ENCODE measurements at regions not wholly inside any gene's neighbourhood (a gene's known extent, or its start where the extent isn't known, plus 50 kb on each side); places are given as distances from the start of the nearest gene placed in this dataset.
A peak's percentile ranks its signal among the peaks of the same experiment; 100 is the strongest.

GRCh38 chr4:36734334-36734733 lies 452.9 kb downstream of the DTHD1 start:
- no peak for DNase-seq

- DNase-seq, result no peak
These were observed 456.3 kb downstream of the DTHD1 start for GRCh38 chr4:36737691-36738090.

- no peak for DNase-seq
These were observed 459.4 kb downstream of the DTHD1 start for GRCh38 chr4:36740796-36741310.

DNA sequence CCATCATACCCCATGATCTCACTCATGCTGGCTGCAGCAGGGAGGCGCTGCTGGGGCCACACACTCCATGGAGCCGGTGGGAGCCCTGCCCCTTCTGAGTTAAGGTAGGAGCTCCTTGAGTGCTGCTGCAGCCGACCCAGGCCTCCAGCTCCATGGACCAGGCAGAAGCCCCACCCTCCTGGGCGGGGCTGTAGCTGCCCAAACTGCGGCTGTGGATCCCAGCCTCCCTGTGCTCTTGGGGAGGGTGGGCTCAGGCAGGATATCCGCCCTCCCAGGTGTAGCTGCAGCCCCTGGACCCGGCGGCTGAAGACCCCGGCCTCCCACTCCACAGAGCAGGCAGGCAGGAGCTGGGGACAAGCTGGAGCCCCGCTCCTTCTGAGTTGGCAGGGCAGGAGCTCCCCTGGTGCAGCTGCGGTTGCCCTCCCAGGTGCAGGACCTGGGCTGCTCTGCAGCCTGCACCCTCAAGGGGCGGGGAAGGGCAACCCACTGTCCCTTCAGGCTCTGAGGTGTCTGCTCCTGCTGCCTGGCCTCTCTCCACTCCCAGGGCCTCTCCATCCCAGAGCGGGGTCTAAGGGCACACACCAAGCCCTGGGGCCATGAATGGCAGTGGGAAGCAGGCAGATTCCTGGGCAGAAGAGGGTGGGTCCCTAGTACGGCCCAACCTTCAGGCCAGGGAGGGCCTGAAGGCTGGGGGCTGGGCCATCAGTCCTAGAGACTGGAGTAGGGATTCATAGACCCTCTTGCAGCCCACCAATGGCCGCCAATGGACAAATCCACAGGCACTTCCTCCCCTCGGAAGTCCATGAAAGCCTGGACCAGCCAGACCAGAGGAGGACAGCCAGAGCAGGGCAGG lies 466.1 kb downstream of the DTHD1 start:
- no peak for DNase-seq

GRCh38 chr4:36753048-36753447 lies 471.6 kb downstream of the DTHD1 start:
- DNase-seq, result no peak

GRCh38 chr4:36757580-36758311 lies 476.3 kb downstream of the DTHD1 start:
- DNase-seq, result no peak

- no peak for DNase-seq
These were observed 477.1 kb downstream of the DTHD1 start for GRCh38 chr4:36758312-36759178.

- no peak for DNase-seq
These were observed 480.2 kb downstream of the DTHD1 start for GRCh38 chr4:36761607-36762006.

DNA sequence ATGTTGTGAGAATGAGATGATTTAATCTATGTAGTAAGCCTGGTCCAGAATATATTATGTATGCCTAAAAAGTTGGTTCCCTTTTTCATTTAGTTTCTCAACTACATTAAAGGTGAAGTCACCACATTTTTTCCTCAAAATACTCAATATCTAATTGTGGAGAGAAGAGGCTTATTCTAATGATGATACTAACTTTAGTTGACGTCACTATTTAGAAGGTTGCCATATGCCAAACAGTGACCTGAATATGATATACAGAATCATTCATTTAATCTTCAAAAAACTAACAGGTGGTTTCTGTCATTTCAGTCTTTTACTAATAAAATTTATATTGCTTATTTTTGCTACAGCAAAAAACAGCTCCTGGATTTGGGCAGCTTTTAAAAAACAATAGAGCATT lies 480.7 kb upstream of the NWD2 start:
- no peak for DNase-seq

DNA sequence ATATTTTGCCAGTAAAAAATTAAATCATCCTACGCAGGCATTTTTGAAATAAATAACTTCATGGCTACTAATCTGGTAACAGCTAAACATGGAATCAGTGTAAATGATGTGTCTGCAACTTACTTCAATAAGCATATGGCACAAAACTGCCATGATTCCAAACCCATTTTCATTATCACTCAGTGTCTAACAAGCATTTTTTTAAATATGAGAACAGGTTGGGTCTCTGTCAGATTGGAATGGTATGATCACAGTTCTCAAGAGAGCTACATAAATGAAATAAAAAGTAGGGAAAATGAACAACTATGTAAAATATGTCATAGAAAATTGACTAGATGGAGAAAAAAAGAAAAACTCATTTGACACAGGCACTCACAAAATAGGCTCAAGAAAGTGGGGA lies 476.9 kb upstream of the NWD2 start:
- no peak for DNase-seq

DNA sequence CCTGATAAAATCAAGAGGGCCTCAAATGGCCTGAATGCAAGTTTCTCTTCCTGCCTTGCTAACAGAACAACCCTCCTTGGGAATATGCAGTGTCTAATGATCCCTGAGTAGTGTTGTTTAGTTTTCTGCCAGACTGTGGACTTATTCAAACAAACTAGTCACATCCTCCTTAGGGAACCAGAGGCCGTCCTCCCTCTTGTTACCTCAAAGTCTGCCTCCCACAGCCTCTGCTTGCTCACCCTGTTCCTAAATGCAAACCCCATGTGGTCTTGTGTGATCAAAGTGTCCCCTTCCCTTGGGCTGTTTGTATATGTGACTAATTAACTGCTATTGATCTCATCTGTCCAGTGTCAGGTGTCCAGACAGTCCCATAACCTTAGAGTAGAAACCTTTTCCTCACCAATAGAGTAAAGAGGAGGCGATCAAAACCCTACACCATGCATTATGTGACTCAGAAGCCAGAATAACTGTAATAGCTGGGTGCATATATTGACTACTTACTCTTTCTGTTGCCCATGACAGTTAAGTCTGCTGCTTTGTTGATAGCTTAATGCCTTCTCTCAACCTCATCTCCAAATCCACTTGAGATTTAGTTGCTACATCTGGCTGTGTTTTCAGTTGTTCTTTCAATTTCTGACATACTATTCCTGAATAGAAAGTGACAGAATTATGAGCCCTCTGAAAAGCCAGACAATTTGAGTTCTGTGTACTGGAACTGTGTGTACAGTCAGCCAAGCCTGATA lies 473.0 kb upstream of the NWD2 start:
- no peak for DNase-seq

DNA sequence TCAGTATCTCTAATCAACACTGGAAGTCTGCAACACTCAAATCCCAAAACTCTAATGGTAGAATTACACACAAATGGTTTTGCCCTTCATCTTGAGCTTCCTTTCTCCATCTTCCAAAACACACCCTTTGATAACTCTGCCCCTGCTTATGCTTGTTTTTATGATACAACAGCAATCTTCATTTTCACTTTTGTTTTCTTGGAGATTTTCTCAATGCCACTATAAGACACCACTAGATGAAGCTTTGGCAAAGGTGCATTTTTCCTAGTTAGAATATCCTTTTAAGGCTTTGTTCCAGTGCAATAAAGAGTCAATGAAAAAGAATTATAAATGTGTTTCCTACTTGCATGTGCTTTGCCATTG lies 472.4 kb upstream of the NWD2 start:
- no peak for DNase-seq

DNA sequence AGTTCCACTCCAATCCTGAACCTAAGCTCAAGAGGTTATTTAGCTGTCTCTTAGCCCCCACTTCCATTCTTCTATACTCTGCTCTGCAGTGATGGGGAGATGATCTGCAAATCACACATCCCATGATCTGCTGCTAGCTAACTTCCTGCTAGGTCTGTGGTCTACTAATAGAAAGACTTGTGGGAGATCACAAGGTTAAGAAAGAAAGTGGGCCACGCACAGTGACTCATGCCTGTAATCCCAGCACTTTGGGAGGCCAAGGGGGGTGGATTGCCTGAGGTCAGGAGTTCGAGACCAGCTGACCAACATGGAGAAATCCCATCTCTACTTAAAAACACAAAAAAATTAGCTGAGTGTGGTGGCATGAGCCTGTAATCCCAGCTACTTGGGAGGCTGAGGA lies 471.1 kb upstream of the NWD2 start:
- DNase-seq, result no peak

GRCh38 chr4:36775544-36775943 lies 469.0 kb upstream of the NWD2 start:
- no peak for DNase-seq

- no peak for DNase-seq
These were observed 464.9 kb upstream of the NWD2 start for GRCh38 chr4:36779601-36780000.

DNA sequence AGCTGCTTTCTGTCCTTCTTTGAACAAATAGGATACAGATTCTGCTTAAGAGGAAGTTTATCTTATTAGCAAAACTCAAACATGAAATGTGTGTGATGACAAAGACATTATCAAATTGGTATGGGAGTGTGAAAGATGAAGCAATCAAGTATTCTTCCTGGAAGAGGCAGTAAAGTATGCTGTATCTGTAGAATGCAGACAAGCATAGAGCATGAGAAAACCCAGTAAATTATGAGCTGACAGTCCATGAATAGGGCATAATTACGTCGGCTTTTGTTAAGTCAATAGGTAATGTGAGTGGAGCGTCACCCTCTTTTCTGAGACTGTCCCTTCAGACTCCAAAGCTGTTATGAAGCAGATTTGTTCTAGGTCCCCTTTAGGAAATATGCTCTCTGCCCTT lies 458.6 kb upstream of the NWD2 start:
- DNase-seq, result no peak

- DNase-seq, result peak; percentile 1
These were observed 458.0 kb upstream of the NWD2 start for GRCh38 chr4:36786519-36786918.

- DNase-seq, result no peak
These were observed 449.8 kb upstream of the NWD2 start for GRCh38 chr4:36794716-36795115.

DNA sequence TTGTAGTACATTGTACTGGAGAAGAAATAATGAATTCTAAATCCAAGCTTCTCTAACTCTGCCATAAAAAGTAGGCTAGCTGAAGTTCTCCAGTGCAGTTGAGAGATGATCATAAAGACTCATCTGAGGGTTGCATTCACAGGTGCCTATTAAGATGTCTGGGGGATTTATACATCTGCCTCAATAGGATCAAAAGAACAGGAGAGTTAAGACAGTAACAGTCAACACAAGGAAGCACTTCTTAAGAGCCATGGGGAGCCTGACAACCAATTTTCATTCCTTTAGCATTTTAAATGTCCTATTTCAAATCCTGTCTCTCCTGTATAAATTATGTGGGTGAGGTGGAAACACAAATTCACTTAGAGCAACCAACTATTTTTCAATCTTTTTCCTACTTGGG lies 432.4 kb upstream of the NWD2 start:
- no peak for DNase-seq

GRCh38 chr4:36815536-36815935 lies 429.0 kb upstream of the NWD2 start:
- DNase-seq, result no peak

DNA sequence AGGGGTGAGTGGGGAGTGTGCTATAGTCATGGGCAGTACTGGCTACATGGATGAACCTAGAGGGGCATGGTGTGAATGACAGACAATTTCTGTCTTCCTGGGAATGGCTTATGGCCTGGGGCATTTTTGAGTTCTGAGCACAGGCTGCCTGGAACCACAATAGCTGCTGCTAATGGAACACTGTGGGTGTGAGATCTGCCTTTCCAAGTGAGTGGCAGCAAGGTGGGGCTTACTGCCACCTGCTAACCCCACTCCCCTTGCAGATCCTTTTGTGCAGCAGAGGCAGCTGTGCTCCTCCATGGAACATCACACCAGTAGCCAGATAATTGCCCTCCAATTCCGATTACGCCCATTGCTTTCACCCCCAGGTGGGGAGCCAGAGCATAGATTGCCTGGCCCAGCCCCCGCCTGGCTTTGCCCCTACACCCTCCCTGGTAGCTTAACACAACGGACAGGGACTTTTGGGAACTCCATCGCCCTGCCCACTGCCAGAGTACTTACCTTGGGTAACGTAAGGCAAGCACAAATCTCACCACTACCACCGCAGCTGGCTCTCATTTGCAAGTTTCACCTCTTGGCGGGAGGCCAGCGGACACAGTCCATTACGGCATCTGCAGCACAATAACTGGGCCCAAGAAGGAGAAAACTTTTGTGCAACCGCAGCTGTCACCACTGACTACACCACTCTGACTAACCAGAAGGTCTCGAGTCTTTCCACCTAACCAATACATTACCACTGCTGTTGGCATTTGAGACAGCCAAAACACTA lies 421.2 kb upstream of the NWD2 start:
- no peak for DNase-seq

Measured in fibroblast of skin of back (primary cell).